Activated B cell treated with CpG ODN at 0.5 μM for 24 hours (primary cell): ENCODE measurements at regions not wholly inside any gene's neighbourhood (a gene's known extent, or its start where the extent isn't known, plus 50 kb on each side); places are given as distances from the start of the nearest gene placed in this dataset.

Experiments
- ATAC-seq: fragments of 200-7000 bp; cut with Tn5 transposase; one replicate; pipeline ENCODE4 v1.10.0; 2021; ENCODE audit warnings: low read depth, mild to moderate bottlenecking, moderate library complexity
- CTCF ChIA-PET: fragments of 350-600 bp; sonication (Branson Sonifier 250); formaldehyde crosslinking; loops from one replicate; lab custom pipeline; 2021; ENCODE audit warnings: antibody characterized with exemption; lab: Charles Lee
- POLR2A ChIA-PET: fragments of 350-600 bp; sonication (Branson Sonifier 250); formaldehyde crosslinking; loops from one replicate; lab custom pipeline; 2021; ENCODE audit warnings: antibody characterized with exemption; lab: Charles Lee
- DNase-seq: peaks from one replicate; pipeline ENCODE4 v3.0.0; 2022
- H3K27ac Mint-ChIP-seq: one replicate; pipeline ENCODE4 v1.8.0; 2020; ENCODE audit warnings: mixed read lengths
- H3K27me3 Mint-ChIP-seq: one replicate; pipeline ENCODE4 v1.8.0; 2021; ENCODE audit warnings: mixed read lengths
- H3K36me3 Mint-ChIP-seq: one replicate; pipeline ENCODE4 v1.8.0; 2021; ENCODE audit warnings: low read depth, mixed read lengths
- H3K4me1 Mint-ChIP-seq: one replicate; pipeline ENCODE4 v1.8.0; 2021; ENCODE audit warnings: mixed read lengths
- H3K4me3 Mint-ChIP-seq: one replicate; pipeline ENCODE4 v1.8.0; 2020; ENCODE audit warnings: mild to moderate bottlenecking, mixed read lengths
- H3K9me3 Mint-ChIP-seq: one replicate; pipeline ENCODE4 v1.8.0; 2020; ENCODE audit warnings: mixed read lengths
- CTCF ChIP-seq: fragments of 200-600 bp; IDR thresholded peaks from one replicate; pipeline ENCODE4 v1.8.0; 2022; ENCODE audit warnings: antibody characterized with exemption, mild to moderate bottlenecking
- intact Hi-C: fragments of 100-400 bp; cut with micrococcal nuclease; formaldehyde crosslinking; loops from one replicate; pipeline ENCODE4 v1.15.1; 2024

DNA sequence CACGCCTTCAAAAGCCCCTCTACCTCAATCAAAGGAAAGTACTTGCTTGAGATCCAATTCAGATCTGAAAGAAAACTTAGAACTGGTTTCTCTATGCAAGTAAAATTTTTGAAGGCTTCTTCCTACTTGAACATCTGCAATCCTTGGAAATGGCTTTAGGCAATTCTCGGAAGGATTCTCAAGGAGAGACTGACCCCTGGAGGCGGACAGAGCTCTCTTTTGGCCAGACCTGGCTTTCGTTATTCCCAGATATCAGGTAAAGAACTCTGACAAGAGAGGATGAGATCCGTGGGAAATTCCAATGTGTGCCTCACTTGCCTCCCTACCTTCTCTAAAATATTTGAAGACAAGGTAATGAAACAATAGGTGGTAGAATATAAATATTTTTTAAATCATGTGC is 670.3 kb upstream of the FAM241A start:
- POLR2A ChIA-PET: no interaction called here
- Mint-ChIP-seq H3K4me1 (no peaks in the 10 kb centered on the region), H3K4me3 (no peak overlapping the region), H3K36me3 (no peaks in the 10 kb centered on the region), H3K27ac (no peak overlapping the region), H3K27me3 (no peaks in the 10 kb centered on the region), H3K9me3 (peaks cover 4% of the 10 kb centered on the region)
- no peak for TF ChIP-seq CTCF
- CTCF ChIA-PET: no interaction called here
- intact Hi-C loops: no loop called here
- ATAC-seq: no peak
- DNase-seq: no peak

GRCh38 chr4:111475666-111476065 is 669.6 kb upstream of the FAM241A start:
- H3K4me3 Mint-ChIP-seq: no peak overlapping the region
- no peak for TF ChIP-seq CTCF
- intact Hi-C loops: no loop called here

DNA sequence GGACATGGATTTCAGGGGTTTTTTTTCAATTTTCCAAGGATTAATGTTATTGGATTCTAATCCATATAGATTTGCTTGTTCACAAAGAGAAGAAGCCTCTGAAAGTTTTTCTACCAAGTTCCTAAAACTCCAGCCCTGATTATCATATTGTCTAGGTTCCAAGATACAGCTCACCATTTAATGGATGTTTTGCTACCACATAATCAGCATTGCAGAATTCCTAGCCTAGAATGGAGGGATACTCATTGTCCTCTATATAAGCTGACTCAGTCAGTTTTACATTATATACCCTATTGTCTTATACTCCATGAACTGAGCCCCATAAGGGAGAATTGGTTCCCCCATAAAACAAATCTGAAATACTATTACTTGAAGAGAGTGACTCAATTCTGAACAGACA is 664.7 kb upstream of the FAM241A start:
- no peaks in the 10 kb centered on the region for H3K27me3 Mint-ChIP-seq
- no peak overlapping the region for H3K4me3 Mint-ChIP-seq
- no peak for ATAC-seq
- ChIA-PET CTCF (no interaction called here), POLR2A (no interaction called here)
- no peak overlapping the region for H3K27ac Mint-ChIP-seq
- no peak for TF ChIP-seq CTCF
- H3K4me1 Mint-ChIP-seq: no peaks in the 10 kb centered on the region
- H3K9me3 Mint-ChIP-seq: no peaks in the 10 kb centered on the region
- no peak for DNase-seq
- intact Hi-C loops: no loop called here
- H3K36me3 Mint-ChIP-seq: no peaks in the 10 kb centered on the region

More at GRCh38 chr4:111475666-111476065, 669.6 kb upstream of the FAM241A start:
- ATAC-seq (no peak), DNase-seq (no peak)
- Mint-ChIP-seq H3K36me3 (no peaks in the 10 kb centered on the region), H3K27me3 (no peaks in the 10 kb centered on the region), H3K27ac (no peak overlapping the region), H3K4me1 (no peaks in the 10 kb centered on the region), H3K9me3 (peaks cover 4% of the 10 kb centered on the region)
- CTCF ChIA-PET: no interaction called here
- POLR2A ChIA-PET: no interaction called here

DNA sequence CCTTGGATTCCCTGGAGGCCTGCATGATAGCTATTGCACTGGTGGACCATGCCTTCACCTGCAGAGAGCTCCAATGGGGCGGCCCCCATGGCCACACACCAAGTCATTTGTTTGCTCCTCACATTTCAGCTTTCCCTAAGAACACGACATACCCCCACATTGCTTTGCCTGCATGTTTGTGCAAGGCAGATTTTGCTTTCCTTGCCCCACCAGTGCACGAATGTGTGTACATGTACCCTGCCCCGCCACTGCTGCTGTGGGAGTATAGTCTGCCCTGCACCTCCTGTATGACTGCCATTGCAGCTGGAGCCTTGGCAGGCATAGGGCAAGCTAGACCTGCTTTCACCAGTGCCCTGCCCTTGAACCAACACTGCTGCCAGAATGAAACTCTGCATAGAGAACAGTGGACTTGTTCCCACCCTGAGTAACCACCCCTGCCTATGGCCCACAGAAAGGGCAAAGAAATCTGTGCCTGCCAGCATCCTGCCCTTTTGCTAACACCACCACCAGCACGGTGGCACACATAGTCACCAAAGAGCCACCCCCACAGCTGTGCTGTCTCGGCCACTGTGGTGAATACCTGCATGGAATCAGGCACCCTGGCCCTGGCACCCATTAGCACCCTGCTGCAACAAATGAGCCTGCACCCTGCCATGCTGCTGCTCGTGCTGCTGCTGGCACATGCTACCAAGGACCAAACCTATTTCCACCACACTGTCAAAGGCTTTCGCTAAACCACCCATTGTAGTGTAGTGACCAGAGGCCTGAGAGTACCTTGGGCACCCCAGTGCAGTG is 661.7 kb upstream of the FAM241A start:
- intact Hi-C loops: no loop called here
- DNase-seq: no peak
- no peak overlapping the region for H3K27ac Mint-ChIP-seq
- H3K4me1 Mint-ChIP-seq: no peaks in the 10 kb centered on the region
- H3K27me3 Mint-ChIP-seq: no peaks in the 10 kb centered on the region
- peaks cover 5% of the 10 kb centered on the region for H3K9me3 Mint-ChIP-seq
- no peaks in the 10 kb centered on the region for H3K36me3 Mint-ChIP-seq
- no peak for ATAC-seq
- H3K4me3 Mint-ChIP-seq: no peak overlapping the region
- no peak for TF ChIP-seq CTCF
- ChIA-PET POLR2A (no interaction called here), CTCF (no interaction called here)

GRCh38 chr4:111492496-111492895 is 652.8 kb upstream of the FAM241A start:
- H3K27ac Mint-ChIP-seq: no peak overlapping the region
- ChIA-PET CTCF (no interaction called here), POLR2A (no interaction called here)
- H3K27me3 Mint-ChIP-seq: no peaks in the 10 kb centered on the region
- no peaks in the 10 kb centered on the region for H3K4me1 Mint-ChIP-seq
- peaks cover 5% of the 10 kb centered on the region for H3K9me3 Mint-ChIP-seq
- intact Hi-C loops: no loop called here
- no peak for DNase-seq
- H3K4me3 Mint-ChIP-seq: no peak overlapping the region
- no peak for TF ChIP-seq CTCF
- no peak for ATAC-seq
- H3K36me3 Mint-ChIP-seq: no peaks in the 10 kb centered on the region
